GM08714 (cell line): ENCODE measurements at regions not wholly inside any gene's neighbourhood (a gene's known extent, or its start where the extent isn't known, plus 50 kb on each side); places are given as distances from the start of the nearest gene placed in this dataset.

Source experiments
- H3K4me3 ChIP-seq: fragments of 200-500 bp; sonication (Bioruptor generic); 2 replicates; pipeline ENCODE4 v1.5.1; 2014; ENCODE audit warnings: mild to moderate bottlenecking, low read length, inconsistent platforms
- ZNF274 ChIP-seq: IDR thresholded peaks from 2 replicates; pipeline ENCODE4 v1.6.1; 2012; ENCODE audit warnings: mild to moderate bottlenecking, low read depth, low read length

GRCh38 chr2:57965219-57965618, 81.4 kb upstream of the VRK2 start:
- no peak for TF ChIP-seq ZNF274
- no peak overlapping the region for H3K4me3 ChIP-seq

GRCh38 chr2:57965961-57966360, 80.6 kb upstream of the VRK2 start:
- TF ChIP-seq ZNF274: no peak
- no peak overlapping the region for H3K4me3 ChIP-seq

- H3K4me3 ChIP-seq: no peak overlapping the region
- TF ChIP-seq ZNF274: no peak
These were observed 72.9 kb upstream of the VRK2 start for GRCh38 chr2:57973621-57974186.

GRCh38 chr2:57979158-57979557, 67.4 kb upstream of the VRK2 start:
- TF ChIP-seq ZNF274: no peak
- H3K4me3 ChIP-seq: no peak overlapping the region

- H3K4me3 ChIP-seq: no peak overlapping the region
- TF ChIP-seq ZNF274: no peak
These were observed 65.4 kb upstream of the VRK2 start for GRCh38 chr2:57981083-57981768.

GRCh38 chr2:57987835-57988573, 58.6 kb upstream of the VRK2 start:
- TF ChIP-seq ZNF274: no peak
- no peak overlapping the region for H3K4me3 ChIP-seq

- TF ChIP-seq ZNF274: no peak
- H3K4me3 ChIP-seq: no peak overlapping the region
These were observed 56.4 kb upstream of the VRK2 start for GRCh38 chr2:57990118-57990725.
